Mammary epithelial cell (primary cell): ENCODE measurements at regions not wholly inside any gene's neighbourhood (a gene's known extent, or its start where the extent isn't known, plus 50 kb on each side); places are given as distances from the start of the nearest gene placed in this dataset.

ENCODE experiments used
- CTCF ChIP-seq, 2 donors: IDR thresholded peaks in 1 of 2; conservative IDR thresholded peaks in 1 of 2; 2 replicates each; pipeline ENCODE4 v1.5.1; 2011 to 2012; ENCODE audit warnings: inconsistent platforms in 2 of 2, low read length in 2 of 2, mild to moderate bottlenecking in 2 of 2, control low read depth in 1 of 2, low read depth in 1 of 2; ENCODE audit not compliant: insufficient read depth in 1 of 2; ENCODE audit errors: extremely low read depth in 1 of 2
- EZH2 ChIP-seq: IDR thresholded peaks from 2 replicates; pipeline ENCODE4 v1.6.1; 2012; ENCODE audit warnings: low read length, inconsistent platforms, borderline replicate concordance

DNA sequence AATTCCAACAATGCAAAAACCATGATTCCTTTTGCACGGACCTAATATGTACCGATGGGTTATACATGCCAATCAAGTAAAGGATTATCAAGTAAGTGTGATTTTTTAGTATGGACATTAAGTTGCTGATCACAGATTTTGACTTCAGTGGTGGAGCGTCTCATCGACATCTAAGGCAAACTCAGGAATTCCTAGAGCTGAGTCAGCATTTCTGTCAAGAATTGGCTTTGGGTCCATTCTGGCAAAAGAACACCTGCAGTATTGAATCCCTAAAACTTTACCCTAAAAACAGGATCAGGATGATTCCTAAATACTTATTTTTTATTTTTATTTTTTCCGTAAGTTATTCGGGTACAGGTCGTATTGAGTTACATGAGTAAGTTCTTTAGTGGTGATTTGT, 83.6 kb downstream of the HPGD start:
- TF ChIP-seq CTCF (conservative IDR thresholded peaks at IDR 0.05 in 1 of 2, IDR thresholded peaks at IDR 0.05 in 1 of 2; ENCODE audit: extremely low read depth in 1 of 2, insufficient read depth in 1 of 2, low read depth in 1 of 2, low read length in 2 of 2) (no peak), EZH2 (no peak)
